GM12878 (cell line): ENCODE measurements at regions not wholly inside any gene's neighbourhood (a gene's known extent, or its start where the extent isn't known, plus 50 kb on each side); places are given as distances from the start of the nearest gene placed in this dataset.

Source experiments
- ATAC-seq: fragments of 200-7000 bp; cut with Tn5 transposase; 3 replicates; pipeline ENCODE4 v1.9.1; 2020; ENCODE audit warnings: mild to moderate bottlenecking, moderate library complexity
- BruUV-seq: library from RNA; stranded (reverse); fragments of 400-500 nt; replicated peaks from 2 replicates; lab custom pipeline; 2021; lab: Mats Ljungman, UMichigan
- CTCF ChIA-PET: fragments of 300-600 bp; sonication (Branson Sonifier 250); formaldehyde crosslinking; extraction: SDS; loops from one replicate; lab custom pipeline; 2021; ENCODE audit warnings: inconsistent platforms; lab: Yijun Ruan, JAX
- POLR2A ChIA-PET: fragments of 350-600 bp; formaldehyde crosslinking; extraction: SDS; loops from one replicate; lab custom pipeline; 2021; ENCODE audit warnings: inconsistent platforms; lab: Charles Lee
- RAD21 ChIA-PET: fragments of 300-600 bp; sonication (Branson Sonifier 250); formaldehyde crosslinking; loops from one replicate; lab custom pipeline; 2023; ENCODE audit warnings: antibody characterized with exemption; ENCODE audit not compliant: unreplicated experiment; lab: Charles Lee
- SMC1A ChIA-PET: fragments of 300-600 bp; sonication (Branson Sonifier 250); formaldehyde crosslinking; loops from one replicate; lab custom pipeline; 2023; ENCODE audit not compliant: unreplicated experiment, uncharacterized antibody; lab: Charles Lee
- DNase-seq: peaks from one replicate; pipeline ENCODE4 v3.0.0-alpha.2; 2011; ENCODE audit warnings: low read depth, low spot score
- FAIRE-seq: peaks from 3 replicates; lab custom pipeline; 2011; peaks lifted over from hg19 to GRCh38; lab: Jason Lieb, UNC
- H2AFZ ChIP-seq: 2 replicates; pipeline ENCODE4 v1.6.0; 2011; ENCODE audit warnings: low read depth, low read length, control low read depth; ENCODE audit not compliant: control insufficient read depth
- H3K27ac ChIP-seq: 2 replicates; pipeline ENCODE4 v1.5.1; 2011; ENCODE audit warnings: control low read depth; ENCODE audit not compliant: control insufficient read depth, insufficient read depth
- H3K27me3 ChIP-seq, 2 experiments: replicated peaks in 1 of 2; 2 replicates each; pipeline versions ENCODE4 v1.6.0 to v1.6.1; 2011; ENCODE audit warnings: low read length in 1 of 2; ENCODE audit not compliant: control insufficient read depth in 2 of 2, insufficient read depth in 2 of 2
- H3K36me3 ChIP-seq, 2 experiments: 2 replicates each; pipeline ENCODE4 v1.5.1; 2011; ENCODE audit warnings: low read length in 1 of 2; ENCODE audit not compliant: control insufficient read depth in 2 of 2, insufficient read depth in 2 of 2
- H3K4me1 ChIP-seq: 2 replicates; pipeline ENCODE4 v1.6.1; 2011; ENCODE audit warnings: mild to moderate bottlenecking, low read length, moderate library complexity, mixed read lengths; ENCODE audit not compliant: control insufficient read depth, insufficient read depth
- H3K4me2 ChIP-seq: 2 replicates; pipeline ENCODE4 v1.6.0; 2011; ENCODE audit warnings: control low read depth; ENCODE audit not compliant: control insufficient read depth, insufficient read depth
- H3K4me3 ChIP-seq: fragments of 200-600 bp; sonication (generic); 2 replicates; pipeline ENCODE4 v1.5.1; 2016
- H3K79me2 ChIP-seq: 2 replicates; pipeline ENCODE4 v1.6.0; 2011; ENCODE audit warnings: low read length; ENCODE audit not compliant: control insufficient read depth, insufficient read depth
- H3K9ac ChIP-seq: 2 replicates; pipeline ENCODE4 v1.8.0; 2011; ENCODE audit warnings: low read length, control low read depth, mixed read lengths; ENCODE audit not compliant: control insufficient read depth, insufficient read depth
- H3K9me3 ChIP-seq: replicated peaks from 3 replicates; pipeline ENCODE4 v1.5.1; 2011; ENCODE audit warnings: mild to moderate bottlenecking, low read length; ENCODE audit not compliant: control insufficient read depth, insufficient read depth
- H4K20me1 ChIP-seq: 2 replicates; pipeline ENCODE4 v1.6.0; 2011; ENCODE audit not compliant: control insufficient read depth, insufficient read depth
- CBFB ChIP-seq: IDR thresholded peaks from 2 replicates; pipeline ENCODE4 v1.6.1; 2016; ENCODE audit warnings: antibody characterized with exemption, low read depth
- CREM ChIP-seq: IDR thresholded peaks from 2 replicates; pipeline ENCODE4 v1.6.1; 2014; ENCODE audit warnings: antibody characterized with exemption, low read depth
- EP300 ChIP-seq, 2 experiments: fragments of 150-350 bp in 1 of 2; IDR thresholded peaks; 2 replicates each; pipeline ENCODE4 v1.6.1; 2011 to 2012; ENCODE audit warnings: low read depth in 2 of 2, low read length in 2 of 2, borderline replicate concordance in 1 of 2, improper control_type of control experiment in 1 of 2, inconsistent platforms in 1 of 2; ENCODE audit not compliant: control insufficient read depth in 1 of 2
- FOXM1 ChIP-seq: IDR thresholded peaks from 2 replicates; pipeline ENCODE4 v1.6.1; 2012; ENCODE audit warnings: low read depth, mild to moderate bottlenecking, inconsistent platforms, low read length, moderate library complexity
- HDGF ChIP-seq: fragments of 450-650 bp; IDR thresholded peaks from 2 replicates; pipeline ENCODE4 v1.6.1; 2016; ENCODE audit warnings: antibody characterized with exemption
- JUNB ChIP-seq: IDR thresholded peaks from 2 replicates; pipeline ENCODE4 v1.6.1; 2016; ENCODE audit warnings: antibody characterized with exemption, mild to moderate bottlenecking
- JUND ChIP-seq: IDR thresholded peaks from 2 replicates; pipeline ENCODE4 v1.6.1; 2012; ENCODE audit warnings: low read depth, mild to moderate bottlenecking, low read length, improper control_type of control experiment, moderate library complexity
- KDM1A ChIP-seq: fragments of 200-600 bp; sonication (generic); IDR thresholded peaks from 2 replicates; pipeline ENCODE4 v1.6.1; 2016; ENCODE audit warnings: borderline replicate concordance
- MAX ChIP-seq: IDR thresholded peaks from 2 replicates; pipeline ENCODE4 v1.6.1; 2012; ENCODE audit warnings: low read depth, low read length, improper control_type of control experiment
- MTA3 ChIP-seq: IDR thresholded peaks from 2 replicates; pipeline ENCODE4 v1.6.1; 2012; ENCODE audit warnings: low read length, inconsistent platforms, borderline replicate concordance
- PAX5 ChIP-seq: IDR thresholded peaks from 2 replicates; pipeline ENCODE4 v1.6.1; 2011; ENCODE audit warnings: low read depth, low read length, borderline replicate concordance
- PKNOX1 ChIP-seq: fragments of 450-650 bp; IDR thresholded peaks from 2 replicates; pipeline ENCODE4 v1.6.1; 2016; ENCODE audit warnings: mild to moderate bottlenecking
- PML ChIP-seq: IDR thresholded peaks from 2 replicates; pipeline ENCODE4 v1.6.1; 2012; ENCODE audit warnings: low read length, inconsistent platforms
- SMC3 ChIP-seq: IDR thresholded peaks from 2 replicates; pipeline ENCODE4 v1.6.1; 2011; ENCODE audit warnings: low read length, improper control_type of control experiment, borderline replicate concordance
- TCF12 ChIP-seq: IDR thresholded peaks from 2 replicates; pipeline ENCODE4 v1.6.1; 2011; ENCODE audit warnings: low read depth, mild to moderate bottlenecking, low read length
- ZNF274 ChIP-seq: IDR thresholded peaks from one replicate; pipeline ENCODE4 v1.8.0; 2011; ENCODE audit not compliant: insufficient read length, insufficient read depth
- ZSCAN29 ChIP-seq: fragments of 450-650 bp; IDR thresholded peaks from 2 replicates; pipeline ENCODE4 v1.6.1; 2017; ENCODE audit warnings: mild to moderate bottlenecking, moderate library complexity
- WGBS: methylation state at CpG from one replicate; pipeline ENCODE4 v1.1.6; 2016; ENCODE audit warnings: low lambda C conversion rate; ENCODE audit not compliant: insufficient replicate concordance, insufficient coverage; ENCODE audit errors: missing lambda C conversion rate; 5-methylcytosine and 5-hydroxymethylcytosine counted together
- in situ Hi-C: fragments of 300-500 bp; cut with MboI; formaldehyde crosslinking; loops from 9 replicates; pipeline ENCODE4 v1.14.3; 2018; ENCODE audit warnings: mixed read lengths
- intact Hi-C: fragments of 100-400 bp; cut with micrococcal nuclease; formaldehyde crosslinking; loops from one replicate; pipeline ENCODE4 v1.14.2; 2022; ENCODE audit not compliant: unreplicated experiment
- TF ChIP-seq, protein P1 (sequence below): IDR thresholded peaks from 2 replicates; pipeline ENCODE4 v1.6.1; 2011; ENCODE audit warnings: borderline replicate concordance, low read depth, mild to moderate bottlenecking, moderate library complexity, low read length; ENCODE audit not compliant: insufficient read depth, poor library complexity, severe bottlenecking

DNA sequence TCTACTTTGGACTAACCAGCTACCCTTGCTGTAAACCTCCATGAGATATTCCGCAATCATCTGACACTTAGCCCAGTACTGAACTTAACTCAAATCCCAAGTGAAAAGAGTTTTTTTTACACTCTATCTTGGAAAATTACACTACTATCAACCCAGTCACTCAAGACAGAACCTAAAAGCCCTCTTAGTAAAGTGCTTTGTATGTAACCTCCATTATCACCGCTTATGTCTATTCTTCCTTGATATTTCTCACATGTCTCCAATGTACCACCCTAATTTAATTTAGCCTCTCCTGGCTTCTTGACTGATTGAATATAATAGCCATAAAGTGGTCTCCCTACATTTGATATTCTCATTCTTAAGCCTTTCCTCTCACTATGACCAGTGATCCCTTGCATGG, 168.8 kb upstream of the SYT1 start:
- TF ChIP-seq ZNF274, result no peak
- H3K9me3 ChIP-seq, result no peaks in the 10 kb centered on the region
- in situ Hi-C loops, result no loop called here
- no peaks in the 10 kb centered on the region for H3K4me1 ChIP-seq
- H4K20me1 ChIP-seq, result no peaks in the 10 kb centered on the region
- ChIA-PET SMC1A (interaction anchor here (1.5 kb wide), 1 partner anchor 8 kb away, joined by 3 read pairs; no protein-coding TSS in a partner anchor), CTCF (no interaction called here), RAD21 (no interaction called here), POLR2A (interaction anchor here (0.6 kb wide), 1 partner anchor 8 kb away, joined by 3 read pairs; no protein-coding TSS in a partner anchor)
- intact Hi-C loops, result no loop called here
- WGBS, result 89% methylated on average over 2 of the region's 2 CpGs
- H3K27me3 ChIP-seq, result no peaks in the 10 kb centered on the region
- no peak overlapping the region for H3K9ac ChIP-seq
- DNase-seq (no peak), ATAC-seq (no peak), FAIRE-seq (no peak)
- no peaks in the 10 kb centered on the region for H3K36me3 ChIP-seq
- no peak overlapping the region for H2AFZ ChIP-seq
- H3K79me2 ChIP-seq, result no peaks in the 10 kb centered on the region
- no peak overlapping the region for H3K27ac ChIP-seq
- H3K4me2 ChIP-seq, result no peak overlapping the region
- no peak overlapping the region for H3K4me3 ChIP-seq
- BruUV-seq, result no TSS peak

- ATAC-seq, result no peak
- TF ChIP-seq SMC3, result no peak
- TF ChIP-seq FOXM1, result no peak
- TF ChIP-seq KDM1A, result no peak
- no peak for TF ChIP-seq TCF12
- no peak for TF ChIP-seq EP300 (IDR thresholded peaks at IDR 0.05; ENCODE audit: borderline replicate concordance in 1 of 2, control insufficient read depth in 1 of 2, low read depth in 2 of 2, low read length in 2 of 2)
- TF ChIP-seq PML, result no peak
- TF ChIP-seq, protein P1, sequence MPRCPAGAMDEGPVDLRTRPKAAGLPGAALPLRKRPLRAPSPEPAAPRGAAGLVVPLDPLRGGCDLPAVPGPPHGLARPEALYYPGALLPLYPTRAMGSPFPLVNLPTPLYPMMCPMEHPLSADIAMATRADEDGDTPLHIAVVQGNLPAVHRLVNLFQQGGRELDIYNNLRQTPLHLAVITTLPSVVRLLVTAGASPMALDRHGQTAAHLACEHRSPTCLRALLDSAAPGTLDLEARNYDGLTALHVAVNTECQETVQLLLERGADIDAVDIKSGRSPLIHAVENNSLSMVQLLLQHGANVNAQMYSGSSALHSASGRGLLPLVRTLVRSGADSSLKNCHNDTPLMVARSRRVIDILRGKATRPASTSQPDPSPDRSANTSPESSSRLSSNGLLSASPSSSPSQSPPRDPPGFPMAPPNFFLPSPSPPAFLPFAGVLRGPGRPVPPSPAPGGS, result no peak
- no peak for TF ChIP-seq HDGF
- no peak for TF ChIP-seq CBFB
- TF ChIP-seq PKNOX1, result no peak
- no peak for TF ChIP-seq JUND
- TF ChIP-seq MAX, result no peak
- no peak for TF ChIP-seq PAX5
- TF ChIP-seq CREM, result no peak
- TF ChIP-seq MTA3, result no peak
- TF ChIP-seq ZSCAN29, result no peak
- no peak for TF ChIP-seq JUNB
Measured at GRCh38 chr12:78696267-78696666, 168.3 kb upstream of the SYT1 start.

More at GRCh38 chr12:78696267-78696666, 168.3 kb upstream of the SYT1 start:
- no peak overlapping the region for H3K27ac ChIP-seq
- no peaks in the 10 kb centered on the region for H3K9me3 ChIP-seq
- DNase-seq (no peak), FAIRE-seq (no peak)
- H3K4me1 ChIP-seq, result no peaks in the 10 kb centered on the region
- no peak overlapping the region for H3K4me2 ChIP-seq
- BruUV-seq, result no TSS peak
- H3K27me3 ChIP-seq, result no peaks in the 10 kb centered on the region
- ChIA-PET SMC1A (interaction anchor here (1.5 kb wide), 1 partner anchor 9 kb away, joined by 3 read pairs; no protein-coding TSS in a partner anchor), POLR2A (no interaction called here), CTCF (no interaction called here), RAD21 (no interaction called here)
- intact Hi-C loops (no loop called here), in situ Hi-C loops (no loop called here)
- no peaks in the 10 kb centered on the region for H3K79me2 ChIP-seq
- H3K4me3 ChIP-seq, result no peak overlapping the region
- H2AFZ ChIP-seq, result no peak overlapping the region
- H3K36me3 ChIP-seq, result no peaks in the 10 kb centered on the region
- no peak overlapping the region for H3K9ac ChIP-seq
- no peaks in the 10 kb centered on the region for H4K20me1 ChIP-seq
- 40% methylated on average over 2 of the region's 2 CpGs for WGBS
